HPDE6-E6E7 (cell line): ENCODE measurements at regions not wholly inside any gene's neighbourhood (a gene's known extent, or its start where the extent isn't known, plus 50 kb on each side); places are given as distances from the start of the nearest gene placed in this dataset.
"Not testable (repeated sequence)": the region's sequence is repeated elsewhere in the genome, so short reads cannot be mapped to it uniquely, and the experiment has no call there.

Experiments
- DNase-seq: peaks from one replicate; pipeline ENCODE4 v3.0.0; 2011; ENCODE audit warnings: missing footprints; ENCODE audit errors: extremely low spot score

GRCh38 chr16:65314627-65315008 is 192.8 kb upstream of the CDH11 start:
- no peak for DNase-seq

- DNase-seq, result no peak
Measured at GRCh38 chr16:65313936-65314626, 192.2 kb upstream of the CDH11 start.

GRCh38 chr16:65312795-65313194 is 190.9 kb upstream of the CDH11 start:
- no peak for DNase-seq

GRCh38 chr16:65312071-65312470 is 190.2 kb upstream of the CDH11 start:
- no peak for DNase-seq

GRCh38 chr16:65310491-65310890 is 188.6 kb upstream of the CDH11 start:
- not testable (repeated sequence) for DNase-seq

- DNase-seq, result no peak
Measured at GRCh38 chr16:65309354-65309753, 187.5 kb upstream of the CDH11 start.

- no peak for DNase-seq
Measured at GRCh38 chr16:65308506-65308905, 186.6 kb upstream of the CDH11 start.

- DNase-seq, result no peak
Measured at GRCh38 chr16:65307286-65307685, 185.4 kb upstream of the CDH11 start.

GRCh38 chr16:65306722-65307121 is 184.9 kb upstream of the CDH11 start:
- no peak for DNase-seq

- DNase-seq, result no peak
Measured at GRCh38 chr16:65306300-65306699, 184.4 kb upstream of the CDH11 start.

GRCh38 chr16:65305266-65305959 is 183.6 kb upstream of the CDH11 start:
- DNase-seq, result no peak

- no peak for DNase-seq
Measured at GRCh38 chr16:65301029-65301428, 179.2 kb upstream of the CDH11 start.

- DNase-seq, result no peak
Measured at GRCh38 chr16:65297453-65297852, 175.6 kb upstream of the CDH11 start.

- DNase-seq, result no peak
Measured at GRCh38 chr16:65295527-65295926, 173.7 kb upstream of the CDH11 start.

GRCh38 chr16:65294708-65295107 is 172.8 kb upstream of the CDH11 start:
- DNase-seq, result no peak

GRCh38 chr16:65294165-65294564 is 172.3 kb upstream of the CDH11 start:
- DNase-seq, result no peak

- DNase-seq, result no peak
Measured at GRCh38 chr16:65289022-65289421, 167.2 kb upstream of the CDH11 start.

- no peak for DNase-seq
Measured at GRCh38 chr16:65287307-65287706, 165.4 kb upstream of the CDH11 start.

- DNase-seq, result no peak
Measured at GRCh38 chr16:65285128-65286048, 163.5 kb upstream of the CDH11 start.

GRCh38 chr16:65284626-65285025 is 162.8 kb upstream of the CDH11 start:
- DNase-seq, result no peak

GRCh38 chr16:65283181-65283651 is 161.4 kb upstream of the CDH11 start:
- DNase-seq, result no peak

GRCh38 chr16:65281586-65281985 is 159.7 kb upstream of the CDH11 start:
- DNase-seq, result no peak
